B cell (primary cell): ENCODE measurements at regions not wholly inside any gene's neighbourhood (a gene's known extent, or its start where the extent isn't known, plus 50 kb on each side); places are given as distances from the start of the nearest gene placed in this dataset.

ENCODE experiments used
- ATAC-seq: fragments of 200-7000 bp; cut with Tn5 transposase; one replicate; pipeline ENCODE4 v1.10.0; 2021; ENCODE audit warnings: low read depth, mild to moderate bottlenecking, moderate number of reproducible peaks, moderate library complexity
- CTCF ChIA-PET: fragments of 350-600 bp; sonication (Branson Sonifier 250); formaldehyde crosslinking; loops from one replicate; lab custom pipeline; 2021; ENCODE audit warnings: antibody characterized with exemption, inconsistent platforms; lab: Charles Lee
- POLR2A ChIA-PET: fragments of 350-600 bp; sonication (Branson Sonifier 250); formaldehyde crosslinking; loops from one replicate; lab custom pipeline; 2021; ENCODE audit warnings: antibody characterized with exemption; lab: Charles Lee
- DNase-seq: peaks from one replicate; pipeline ENCODE4 v3.0.0; 2013
- H2AFZ ChIP-seq: 2 replicates; pipeline ENCODE4 v1.6.1; 2012; ENCODE audit warnings: mild to moderate bottlenecking, low read depth, low read length; ENCODE audit not compliant: insufficient read depth, poor library complexity, severe bottlenecking
- H3K27ac ChIP-seq, 2 donors: 1 replicate in 1 of 2; 2 replicates in 1 of 2; pipeline ENCODE4 v1.5.1; 2012 to 2013; ENCODE audit warnings: low read length in 2 of 2, mild to moderate bottlenecking in 2 of 2, moderate library complexity in 1 of 2
- H3K27me3 ChIP-seq, 4 experiments: fragments of 200-600 bp in 1 of 4; sonication (generic) in 1 of 4; replicated peaks in 1 of 4; 1 replicate in 2 of 4; 2 replicates in 2 of 4; pipeline versions ENCODE4 v1.6.1 to v1.7.0; 2013 to 2016; ENCODE audit warnings: low read length in 3 of 4, mild to moderate bottlenecking in 2 of 4, mixed read lengths in 1 of 4, moderate library complexity in 1 of 4; ENCODE audit not compliant: insufficient read depth in 4 of 4, control insufficient read depth in 3 of 4; ENCODE audit errors: control extremely low read depth in 1 of 4
- H3K36me3 ChIP-seq, 2 experiments: replicated peaks in 1 of 2; 1 replicate in 1 of 2; 2 replicates in 1 of 2; pipeline versions ENCODE4 v1.6.1 to v1.7.1; 2013; ENCODE audit warnings: low read length in 1 of 2; ENCODE audit not compliant: insufficient read depth in 2 of 2, control insufficient read depth in 1 of 2; ENCODE audit errors: control extremely low read depth in 1 of 2, extremely low read depth in 1 of 2
- H3K4me1 ChIP-seq, 2 donors: fragments of 200-600 bp in 1 of 2; sonication (generic) in 1 of 2; 1 replicate in 1 of 2; 2 replicates in 1 of 2; pipeline versions ENCODE4 v1.5.1 to v1.6.1; 2013 to 2017; ENCODE audit warnings: low read length in 2 of 2; ENCODE audit not compliant: control insufficient read depth in 2 of 2, insufficient read depth in 2 of 2
- H3K4me2 ChIP-seq: replicated peaks from 2 replicates; pipeline ENCODE3; 2012; ENCODE audit warnings: mild to moderate bottlenecking, low read depth, low read length; ENCODE audit not compliant: poor library complexity, severe bottlenecking
- H3K4me3 ChIP-seq, 5 experiments: fragments of 200-600 bp in 1 of 5; sonication (generic) in 1 of 5; 1 replicate in 3 of 5; 2 replicates in 2 of 5; pipeline versions ENCODE4 v1.5.1 to v1.7.0; 2011 to 2016; ENCODE audit warnings: low read length in 4 of 5, mild to moderate bottlenecking in 4 of 5, low read depth in 2 of 5, control low read depth in 1 of 5, moderate library complexity in 1 of 5; ENCODE audit not compliant: insufficient read depth in 1 of 5; ENCODE audit errors: control extremely low read depth in 1 of 5, extremely low read depth in 1 of 5
- H3K79me2 ChIP-seq: fragments of 200-600 bp; sonication (generic); one replicate; pipeline ENCODE4 v1.6.0; 2016; ENCODE audit warnings: low read length; ENCODE audit not compliant: control insufficient read depth, insufficient read depth
- H3K9ac ChIP-seq: fragments of 200-600 bp; sonication (generic); 2 replicates; pipeline ENCODE4 v1.6.1; 2017; ENCODE audit warnings: mild to moderate bottlenecking, low read length, moderate library complexity
- H3K9me3 ChIP-seq, 3 donors: one replicate each; pipeline versions ENCODE4 v1.6.1 to v1.7.1; 2013; ENCODE audit warnings: low read length in 2 of 3; ENCODE audit not compliant: control insufficient read depth in 2 of 3, insufficient read depth in 1 of 3; ENCODE audit errors: control extremely low read depth in 1 of 3
- H4K20me1 ChIP-seq: 2 replicates; pipeline ENCODE4 v1.6.0; 2012; ENCODE audit warnings: mild to moderate bottlenecking, low read length; ENCODE audit not compliant: insufficient read depth, control insufficient read depth, poor library complexity, severe bottlenecking
- H3K27ac Mint-ChIP-seq: one replicate; pipeline ENCODE4 v1.8.0; 2021; ENCODE audit warnings: mixed read lengths
- H3K27me3 Mint-ChIP-seq: one replicate; pipeline ENCODE4 v1.8.0; 2021; ENCODE audit warnings: mixed read lengths
- H3K4me1 Mint-ChIP-seq: one replicate; pipeline ENCODE4 v1.8.0; 2021; ENCODE audit warnings: mixed read lengths
- H3K4me3 Mint-ChIP-seq: one replicate; pipeline ENCODE4 v1.8.0; 2021; ENCODE audit warnings: mixed read lengths
- H3K9me3 Mint-ChIP-seq: one replicate; pipeline ENCODE4 v1.8.0; 2022; ENCODE audit warnings: mixed read lengths; ENCODE audit not compliant: insufficient read depth
- CTCF ChIP-seq: fragments of 200-600 bp; IDR thresholded peaks from one replicate; pipeline ENCODE4 v1.8.0; 2022; ENCODE audit warnings: antibody characterized with exemption, mild to moderate bottlenecking
- EZH2 ChIP-seq: IDR thresholded peaks from 2 replicates; pipeline ENCODE4 v1.6.1; 2012; ENCODE audit warnings: borderline replicate concordance, low read depth, mild to moderate bottlenecking, moderate library complexity, low read length; ENCODE audit not compliant: insufficient read depth, poor library complexity, severe bottlenecking
- WGBS: methylation state at CpG from one replicate; pipeline ENCODE4 v1.1.5; 2013; ENCODE audit warnings: missing lambda C conversion rate; ENCODE audit not compliant: insufficient coverage; 5-methylcytosine and 5-hydroxymethylcytosine counted together
- intact Hi-C: fragments of 100-400 bp; cut with micrococcal nuclease; formaldehyde crosslinking; loops from one replicate; pipeline ENCODE4 v1.10.0; 2022

- no peaks in the 10 kb centered on the region for H4K20me1 ChIP-seq
- H3K27ac ChIP-seq = no peak overlapping the region
- H3K9me3 ChIP-seq = no peaks in the 10 kb centered on the region
- peaks cover 0 to 3% (median 0%) of the 10 kb centered on the region in 4 experiments for H3K27me3 ChIP-seq
- no peaks in the 10 kb centered on the region for H3K4me1 ChIP-seq
- no peak overlapping the region for H3K27ac Mint-ChIP-seq
- no peak overlapping the region for H3K4me3 Mint-ChIP-seq
- TF ChIP-seq EZH2 (no peak), CTCF (no peak)
- DNase-seq (no peak), ATAC-seq (no peak)
- CTCF ChIA-PET = no interaction called here
- H3K9ac ChIP-seq = no peak overlapping the region
- no peak overlapping the region for H3K4me3 ChIP-seq
- intact Hi-C loops = no loop called here
- no peak overlapping the region for H2AFZ ChIP-seq
- no CpG with 5 or more reads among the region's 1 CpG for WGBS
- peaks cover 4% of the 10 kb centered on the region for H3K4me1 Mint-ChIP-seq
- POLR2A ChIA-PET = no interaction called here
- H3K4me2 ChIP-seq = no peak overlapping the region
- H3K79me2 ChIP-seq = no peaks in the 10 kb centered on the region
- no peaks in the 10 kb centered on the region for H3K36me3 ChIP-seq
- H3K27me3 Mint-ChIP-seq = peaks cover 4% of the 10 kb centered on the region
- no peaks in the 10 kb centered on the region for H3K9me3 Mint-ChIP-seq
Measured at GRCh38 chr7:35516498-35516897, 178.4 kb downstream of the HERPUD2 start.

- Histone ChIP-seq H3K9ac (no peak overlapping the region), H3K4me2 (no peak overlapping the region), H2AFZ (no peak overlapping the region), H3K4me3 (no peak overlapping the region), H3K9me3 (no peaks in the 10 kb centered on the region), H3K27me3 (peaks cover 0 to 3% (median 1%) of the 10 kb centered on the region in 4 experiments), H4K20me1 (no peaks in the 10 kb centered on the region), H3K27ac (no peak overlapping the region), H3K79me2 (no peaks in the 10 kb centered on the region), H3K4me1 (no peaks in the 10 kb centered on the region), H3K36me3 (no peaks in the 10 kb centered on the region)
- ChIA-PET CTCF (no interaction called here), POLR2A (no interaction called here)
- Mint-ChIP-seq H3K27me3 (peaks cover 7% of the 10 kb centered on the region), H3K4me3 (no peak overlapping the region), H3K4me1 (no peaks in the 10 kb centered on the region), H3K27ac (no peak overlapping the region), H3K9me3 (no peaks in the 10 kb centered on the region)
- intact Hi-C loops = no loop called here
- TF ChIP-seq CTCF (no peak), EZH2 (no peak)
- no peak for DNase-seq
- no peak for ATAC-seq
Measured at GRCh38 chr7:35513828-35514227, 181.1 kb downstream of the HERPUD2 start.
